Activated CD4-positive, alpha-beta T cell treated with anti-CD3 and anti-CD28 coated beads, Interleukin-2, amount 50 U/mL, for 1 hour (primary cell): ENCODE measurements at regions not wholly inside any gene's neighbourhood (a gene's known extent, or its start where the extent isn't known, plus 50 kb on each side); places are given as distances from the start of the nearest gene placed in this dataset.
A peak's percentile ranks its signal among the peaks of the same experiment; 100 is the strongest.

Experiments
- DNase-seq: peaks from one replicate; pipeline ENCODE4 v3.0.0-alpha.2; 2020

GRCh38 chr11:13062115-13062514 is 53.0 kb downstream of the RASSF10 start:
- DNase-seq = no peak

DNA sequence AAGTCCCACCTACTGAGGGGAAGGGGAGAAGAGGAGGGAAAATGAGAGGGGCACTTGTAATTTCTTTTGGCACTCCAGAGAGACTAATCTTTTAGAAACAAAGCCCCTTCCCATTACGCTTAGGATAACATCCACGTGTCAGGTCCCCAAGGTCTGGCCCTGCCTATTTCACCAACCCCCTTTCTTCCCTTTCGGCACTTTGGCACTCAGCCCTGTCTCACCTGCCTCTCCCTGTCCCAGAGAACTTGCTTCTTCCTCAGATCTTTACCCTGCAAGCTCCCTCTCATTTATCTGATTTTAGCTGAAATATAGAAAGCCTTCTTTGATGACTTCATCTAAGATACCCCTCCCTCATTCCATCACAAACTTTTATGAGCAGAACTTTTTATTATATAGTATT is 55.5 kb downstream of the RASSF10 start:
- DNase-seq = no peak

GRCh38 chr11:13065200-13065787 is 56.2 kb downstream of the RASSF10 start:
- DNase-seq = no peak

GRCh38 chr11:13068211-13068610 is 59.1 kb downstream of the RASSF10 start:
- DNase-seq = no peak

DNA sequence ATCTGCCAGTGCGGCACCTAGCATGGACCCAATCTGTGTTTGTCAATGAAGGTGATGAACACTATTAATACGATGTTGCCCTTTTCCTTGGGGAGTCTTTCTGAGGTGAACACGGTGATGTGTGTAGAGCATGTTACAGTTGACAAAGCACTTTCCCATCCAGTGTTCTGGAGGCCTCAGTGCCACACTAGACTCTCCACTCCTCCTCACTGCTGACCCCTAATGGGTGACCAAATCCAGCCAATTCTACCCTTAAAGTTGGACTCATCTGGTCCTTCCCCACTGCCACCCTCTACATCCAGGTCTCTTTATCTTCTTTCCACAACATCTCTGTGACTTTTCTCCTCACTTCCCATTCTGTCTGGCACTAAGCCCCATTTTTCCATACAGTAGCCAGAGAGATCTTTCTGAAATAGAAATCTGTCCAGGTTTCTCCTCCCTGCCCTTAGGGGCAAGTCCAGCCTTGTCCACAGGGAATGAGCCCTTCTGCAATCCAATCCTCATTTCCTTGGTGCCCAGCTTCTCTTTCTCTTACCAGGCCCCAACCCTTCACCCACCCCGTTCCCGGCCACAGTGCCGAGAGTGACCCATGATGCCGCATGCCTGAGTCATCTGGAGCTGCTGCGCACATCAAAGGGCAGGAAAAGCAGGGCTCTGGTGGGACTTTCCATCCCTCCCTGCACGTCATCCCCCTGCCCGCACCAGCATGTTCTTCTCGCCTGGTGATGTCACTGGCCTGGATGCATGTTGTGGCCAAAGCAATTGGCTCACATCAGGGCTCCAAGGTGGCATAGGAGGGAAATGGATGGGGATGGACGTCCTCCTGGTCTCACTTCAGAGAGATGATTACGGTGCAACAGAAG is 64.2 kb downstream of the RASSF10 start:
- DNase-seq = peak; percentile 1

- DNase-seq = no peak
These were observed 65.8 kb downstream of the RASSF10 start for GRCh38 chr11:13074714-13075464.

DNA sequence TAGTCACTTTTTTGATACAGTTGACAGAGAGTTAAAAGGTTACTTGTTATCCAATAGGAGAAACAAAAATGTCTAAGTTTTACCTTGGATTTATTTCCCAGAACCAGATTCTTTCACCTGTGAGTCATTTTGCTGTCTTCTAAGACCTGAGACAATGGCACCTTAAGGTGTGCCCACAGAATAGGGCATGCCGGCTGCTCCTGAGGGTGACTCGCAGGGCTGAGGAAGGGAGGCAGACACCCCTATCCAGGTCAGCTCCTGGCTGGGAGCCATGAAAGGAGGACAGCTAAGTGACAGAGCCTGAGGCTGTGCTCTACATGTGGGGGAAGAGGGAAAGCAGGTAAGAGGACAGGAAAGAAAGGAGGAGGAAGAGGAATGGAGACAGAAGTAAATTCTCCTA is 67.8 kb downstream of the RASSF10 start:
- DNase-seq = no peak

GRCh38 chr11:13080861-13081260 is 71.7 kb downstream of the RASSF10 start:
- DNase-seq = no peak

DNA sequence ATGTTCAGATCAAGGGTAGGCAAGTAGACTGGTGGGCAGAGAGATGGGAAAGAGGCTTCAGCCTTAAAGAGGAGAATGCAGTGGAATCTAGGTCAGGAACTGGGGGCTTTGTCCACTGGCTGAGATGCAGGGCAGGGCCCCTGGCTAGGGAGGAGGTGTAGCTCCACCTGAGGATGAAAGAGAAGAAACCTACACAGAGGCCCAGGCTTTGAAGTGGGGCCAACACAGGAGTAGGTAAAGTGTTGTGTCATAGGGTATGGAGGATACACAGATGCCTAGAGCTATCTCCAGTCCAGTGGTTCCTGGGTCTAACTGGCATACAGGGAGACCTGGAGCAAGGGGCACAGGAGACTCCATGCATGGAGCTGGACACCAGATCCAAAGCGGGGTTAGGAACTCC is 73.5 kb downstream of the RASSF10 start:
- no peak for DNase-seq

DNA sequence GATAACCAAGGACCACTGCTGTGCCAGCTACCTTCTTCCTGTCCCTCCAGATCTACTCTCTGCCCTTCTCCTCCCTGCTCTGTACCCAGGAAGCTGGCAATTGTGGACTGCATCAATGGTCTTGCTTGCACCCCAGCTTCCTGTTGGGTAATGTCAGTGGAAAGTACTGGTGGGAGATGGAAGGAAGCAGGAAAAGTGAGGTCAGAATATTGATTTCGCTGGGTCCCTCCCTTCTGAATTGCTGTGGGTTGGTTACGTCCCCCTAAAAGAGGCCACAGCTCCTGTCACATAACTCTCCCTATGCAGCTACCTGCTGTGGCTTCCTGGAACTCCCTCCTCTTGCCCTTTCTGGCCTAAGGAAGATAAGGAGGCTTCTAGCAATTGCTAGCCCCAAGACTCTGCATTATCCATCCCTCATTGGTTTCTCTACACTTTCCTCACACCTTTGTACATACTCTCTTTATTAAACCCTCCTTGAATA is 81.2 kb downstream of the RASSF10 start:
- no peak for DNase-seq

DNA sequence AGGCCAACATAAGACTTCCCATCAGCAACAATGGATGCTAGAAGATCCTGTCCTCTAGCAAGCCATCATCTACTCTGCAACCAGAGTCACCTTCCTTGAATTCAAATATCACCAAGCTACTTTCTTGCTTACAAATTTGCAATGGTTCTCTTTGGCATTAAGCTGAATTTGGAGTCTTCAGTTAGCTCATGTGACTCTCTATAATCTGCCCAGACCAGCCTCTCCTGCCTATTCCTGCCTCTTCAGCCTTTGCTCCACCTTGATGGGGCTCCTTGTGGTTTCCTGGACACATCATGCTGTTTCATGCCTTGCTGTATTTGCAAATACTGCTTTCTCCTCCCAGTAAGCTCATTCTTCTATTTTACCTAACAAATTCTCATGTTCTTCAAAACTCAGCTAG is 82.3 kb downstream of the RASSF10 start:
- DNase-seq = no peak

DNA sequence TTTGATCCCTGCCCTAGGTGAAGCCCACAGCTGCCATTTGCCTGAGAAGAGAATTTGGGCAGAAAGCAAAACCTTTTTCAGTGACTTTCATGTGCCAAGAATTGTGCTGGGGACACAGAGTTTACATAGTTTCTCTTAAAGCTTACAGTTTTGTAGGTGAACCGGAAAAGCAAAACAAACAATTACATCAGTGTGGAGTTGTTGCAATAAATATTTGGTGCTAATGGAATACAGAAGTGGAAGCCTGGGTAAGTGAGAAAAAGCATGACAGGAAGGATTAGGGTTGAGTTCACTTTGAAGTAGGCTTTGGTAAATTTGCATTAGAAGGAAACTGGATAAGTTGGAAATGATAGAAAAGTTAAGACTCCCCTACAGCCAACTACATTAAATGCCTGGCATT is 82.7 kb downstream of the RASSF10 start:
- DNase-seq = no peak

- DNase-seq = no peak
These were observed 86.0 kb downstream of the RASSF10 start for GRCh38 chr11:13094930-13095687.

GRCh38 chr11:13098063-13098462 is 88.9 kb downstream of the RASSF10 start:
- no peak for DNase-seq

DNA sequence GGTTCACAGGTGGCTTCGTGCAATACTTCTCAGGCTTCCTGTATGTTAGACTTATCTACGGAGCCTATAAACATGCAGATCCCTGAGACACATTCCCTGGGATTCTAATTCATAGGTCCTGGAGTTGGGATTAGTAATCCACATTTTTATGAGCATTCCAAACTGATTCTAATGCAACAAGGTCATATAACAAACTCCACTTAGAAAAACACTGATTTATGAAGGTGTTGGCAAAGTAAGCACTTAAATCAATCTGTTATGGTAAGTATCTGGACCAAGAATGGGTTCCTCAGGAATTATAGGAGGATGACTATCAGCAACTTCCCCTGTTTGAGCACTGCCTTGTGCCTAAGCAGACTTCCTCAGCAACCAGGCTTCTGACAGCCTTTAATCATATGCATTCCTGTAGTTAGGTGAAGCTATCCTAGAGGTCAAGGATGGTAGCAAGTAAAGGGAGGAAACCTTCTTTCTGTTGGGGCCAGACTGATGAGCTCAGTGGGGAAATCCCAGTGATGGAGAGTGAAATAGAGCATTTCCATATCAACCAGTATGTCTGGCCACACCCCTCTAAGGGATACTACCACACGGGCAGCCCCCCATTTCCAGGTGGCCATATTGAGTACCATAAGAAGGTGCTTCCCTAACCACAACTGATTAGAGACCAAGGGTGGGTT is 89.6 kb downstream of the RASSF10 start:
- DNase-seq = no peak

DNA sequence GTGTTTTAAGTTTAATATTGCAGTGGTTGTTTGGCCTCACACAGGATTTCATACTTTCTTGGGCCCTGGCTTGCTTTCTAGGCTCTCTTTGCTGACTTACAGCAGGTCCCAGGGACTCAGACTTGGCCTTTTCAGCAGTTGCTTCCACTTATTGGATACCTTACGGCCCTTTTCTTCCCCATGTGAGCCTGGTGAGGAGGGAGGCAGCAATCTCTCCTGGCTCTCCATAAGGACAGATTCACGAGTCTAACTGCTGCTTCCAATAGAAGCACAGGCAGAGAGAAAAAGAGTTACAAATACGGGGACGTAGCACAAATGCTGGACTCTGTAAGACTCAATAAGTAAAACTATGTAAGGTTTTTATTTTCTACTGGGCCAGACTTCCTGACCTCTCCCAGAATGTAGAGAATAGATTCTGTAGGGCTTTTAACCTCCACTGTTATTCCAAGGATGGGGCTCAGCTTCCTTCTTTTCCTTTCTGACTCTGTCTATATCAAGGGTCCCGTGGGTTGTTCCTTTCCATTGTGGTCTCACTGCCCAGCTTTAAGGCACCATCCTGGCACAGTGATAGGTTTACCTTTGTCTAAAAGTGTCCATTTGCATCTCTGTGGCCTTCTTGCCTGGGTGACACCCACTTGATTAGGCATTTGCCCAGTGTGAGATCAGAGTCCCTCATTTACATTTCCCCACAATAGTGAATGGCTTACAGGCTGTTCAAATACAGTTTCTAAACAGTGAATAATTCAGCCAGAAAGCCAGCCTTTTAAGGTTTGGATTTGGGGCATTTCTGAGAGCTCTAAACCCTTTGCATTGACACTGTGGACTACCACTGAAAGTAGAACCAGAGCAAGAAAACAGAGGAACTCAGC is 92.8 kb downstream of the RASSF10 start:
- DNase-seq = no peak

- DNase-seq = no peak
These were observed 93.4 kb downstream of the RASSF10 start for GRCh38 chr11:13102513-13102840.

DNA sequence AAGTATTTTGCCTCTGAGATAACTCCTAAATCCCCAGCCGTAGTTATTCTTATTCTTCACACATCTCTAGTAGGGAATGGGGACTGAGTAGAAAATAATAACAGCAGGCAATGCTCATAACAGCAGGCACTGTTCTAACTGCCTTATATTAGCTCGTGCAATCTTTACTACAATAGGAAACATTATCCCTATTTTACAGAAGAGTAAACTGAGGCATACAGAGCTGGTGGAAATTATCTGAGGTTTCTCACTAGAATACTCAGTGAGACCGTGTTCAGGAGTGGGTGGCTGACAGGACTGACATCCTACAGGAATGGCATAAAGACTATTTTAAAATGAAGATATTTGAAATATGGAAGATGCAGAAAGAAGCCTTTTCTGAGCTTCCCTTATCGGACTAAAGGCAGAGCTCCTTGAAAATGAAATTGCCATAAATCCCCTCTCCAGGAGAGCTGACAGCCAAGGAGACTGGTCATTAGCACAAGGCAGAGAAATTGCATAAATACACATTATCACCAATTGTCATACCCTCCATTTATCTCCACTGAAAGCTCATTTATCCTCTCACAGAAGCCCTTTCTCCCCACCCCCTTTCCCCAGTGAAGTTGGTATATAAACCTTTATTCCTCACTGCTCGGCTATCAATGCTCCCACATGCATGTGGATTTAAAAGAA is 93.9 kb downstream of the RASSF10 start:
- DNase-seq = no peak

GRCh38 chr11:13103962-13104554 is 94.9 kb downstream of the RASSF10 start:
- no peak for DNase-seq

- DNase-seq = no peak
These were observed 95.6 kb downstream of the RASSF10 start for GRCh38 chr11:13104619-13105236.
